HepG2 (cell line): ENCODE measurements at regions not wholly inside any gene's neighbourhood (a gene's known extent, or its start where the extent isn't known, plus 50 kb on each side); places are given as distances from the start of the nearest gene placed in this dataset.

Experiments
- ATAC-seq: fragments of 200-7000 bp; cut with Tn5 transposase; 3 replicates; pipeline ENCODE4 v1.9.1; 2020; ENCODE audit warnings: mild to moderate bottlenecking, moderate library complexity
- BruUV-seq: library from RNA; stranded (reverse); fragments of 400-500 nt; replicated peaks from 2 replicates; lab custom pipeline; 2021; lab: Mats Ljungman, UMichigan
- CTCF ChIA-PET: fragments of 300-600 bp; formaldehyde crosslinking; extraction: SDS; loops from one replicate; lab custom pipeline; 2021; ENCODE audit warnings: low total read pairs, inconsistent platforms, low intra/inter-chr PET ratio; lab: Yijun Ruan, JAX
- POLR2A ChIA-PET: fragments of 350-600 bp; sonication (Branson Sonifier 250); formaldehyde crosslinking; loops from one replicate; lab custom pipeline; 2020; ENCODE audit warnings: antibody characterized with exemption, inconsistent platforms; lab: Yijun Ruan, JAX
- DNase-seq: peaks from one replicate; pipeline ENCODE4 v3.0.0-alpha.2; 2015; ENCODE audit warnings: low spot score
- FAIRE-seq: peaks from 3 replicates; lab custom pipeline; 2011; peaks lifted over from hg19 to GRCh38; lab: Jason Lieb, UNC
- H2AFZ ChIP-seq: one replicate; pipeline ENCODE4 v1.6.1; 2011; ENCODE audit warnings: low read length, inconsistent platforms
- H3K27ac ChIP-seq: fragments of 300-600 bp; 3 replicates; pipeline ENCODE4 v1.8.0; 2011; ENCODE audit warnings: mixed run types, mild to moderate bottlenecking, mixed read lengths, low read length, inconsistent platforms; ENCODE audit not compliant: insufficient read depth; ENCODE audit errors: extremely low read length
- H3K27me3 ChIP-seq, 2 experiments: fragments of 200-600 bp in 1 of 2; 2 replicates in 1 of 2; 3 replicates in 1 of 2; pipeline versions ENCODE4 v1.6.0 to v1.8.0; 2011; ENCODE audit warnings: low read length in 2 of 2, mild to moderate bottlenecking in 2 of 2, moderate library complexity in 2 of 2, inconsistent platforms in 1 of 2; ENCODE audit not compliant: insufficient read depth in 2 of 2, control insufficient read depth in 1 of 2
- H3K36me3 ChIP-seq, 2 experiments: fragments of 200-600 bp in 1 of 2; replicated peaks in 1 of 2; 2 replicates in 1 of 2; 3 replicates in 1 of 2; pipeline versions ENCODE4 v1.5.1 to v1.8.0; 2011; ENCODE audit warnings: low read length in 2 of 2, inconsistent platforms in 1 of 2; ENCODE audit not compliant: insufficient read depth in 2 of 2, control insufficient read depth in 1 of 2
- H3K4me1 ChIP-seq: 2 replicates; pipeline ENCODE4 v1.5.1; 2012; ENCODE audit warnings: low read length, inconsistent platforms; ENCODE audit not compliant: insufficient read depth
- H3K4me2 ChIP-seq: 2 replicates; pipeline ENCODE4 v1.6.0; 2011; ENCODE audit warnings: low read depth, low read length, inconsistent platforms
- H3K4me3 ChIP-seq, 3 experiments: fragments of 200-600 bp in 1 of 3; sonication (generic), shearing (Covaris generic) in 1 of 3; replicated peaks in 1 of 3; 2 replicates each; pipeline ENCODE4 v1.5.1; 2011 to 2016; ENCODE audit warnings: low read length in 3 of 3, inconsistent platforms in 2 of 3, low read depth in 2 of 3, mild to moderate bottlenecking in 2 of 3, control low read depth in 1 of 3, mixed read lengths in 1 of 3; ENCODE audit not compliant: insufficient read depth in 1 of 3
- H3K79me2 ChIP-seq: one replicate; pipeline ENCODE4 v1.6.1; 2011; ENCODE audit warnings: low read length, inconsistent platforms; ENCODE audit not compliant: insufficient read depth
- H3K9ac ChIP-seq: 2 replicates; pipeline ENCODE4 v1.6.0; 2011; ENCODE audit warnings: mild to moderate bottlenecking, low read depth, low read length, inconsistent platforms; ENCODE audit not compliant: insufficient read depth
- H3K9me3 ChIP-seq: 2 replicates; pipeline ENCODE4 v1.5.1; 2012; ENCODE audit warnings: mild to moderate bottlenecking, low read length
- H4K20me1 ChIP-seq: 2 replicates; pipeline ENCODE4 v1.6.0; 2011; ENCODE audit warnings: inconsistent platforms, mild to moderate bottlenecking, low read length, moderate library complexity; ENCODE audit not compliant: insufficient read depth
- FIP1L1 ChIP-seq: fragments of 200-400 bp; formaldehyde crosslinking; IDR thresholded peaks from 2 replicates; pipeline ENCODE4 v1.6.1; 2018; ENCODE audit warnings: low read depth, mild to moderate bottlenecking, low read length, moderate library complexity, borderline replicate concordance; ENCODE audit not compliant: insufficient read depth
- HDAC2 ChIP-seq: sonication (generic); formaldehyde crosslinking; IDR thresholded peaks from 2 replicates; pipeline ENCODE4 v1.4.0; 2020; ENCODE audit warnings: missing genetic modification reagents
- HMGXB3 ChIP-seq: sonication (generic); formaldehyde crosslinking; IDR thresholded peaks from 2 replicates; pipeline ENCODE4 v1.4.0; 2020; ENCODE audit warnings: missing genetic modification reagents, borderline replicate concordance
- MEIS2 ChIP-seq: sonication (generic); formaldehyde crosslinking; IDR thresholded peaks from 2 replicates; pipeline ENCODE4 v1.9.0; 2021; ENCODE audit warnings: mild to moderate bottlenecking, missing genetic modification reagents
- NBN ChIP-seq: fragments of 450-650 bp; conservative IDR thresholded peaks from 2 replicates; pipeline ENCODE4 v1.6.1; 2017
- NFIC ChIP-seq: IDR thresholded peaks from 2 replicates; pipeline ENCODE4 v1.6.1; 2012; ENCODE audit warnings: mild to moderate bottlenecking, low read length, inconsistent platforms
- PTBP1 ChIP-seq: fragments of 200-400 bp; formaldehyde crosslinking; IDR thresholded peaks from 2 replicates; pipeline ENCODE4 v1.6.1; 2018; ENCODE audit warnings: low read length, low read depth; ENCODE audit not compliant: poor library complexity, severe bottlenecking
- RORA ChIP-seq: sonication (generic); formaldehyde crosslinking; IDR thresholded peaks from 2 replicates; pipeline ENCODE4 v1.5.0; 2020; ENCODE audit warnings: mild to moderate bottlenecking, missing genetic modification reagents, moderate library complexity
- SALL1 ChIP-seq: sonication (generic); formaldehyde crosslinking; IDR thresholded peaks from 2 replicates; pipeline ENCODE4 v1.8.0; 2022; ENCODE audit warnings: mild to moderate bottlenecking, missing genetic modification reagents
- SIN3B ChIP-seq: fragments of 150-350 bp; IDR thresholded peaks from 2 replicates; pipeline ENCODE4 v1.6.1; 2014; ENCODE audit warnings: low read length
- SRY ChIP-seq: sonication (generic); formaldehyde crosslinking; IDR thresholded peaks from 2 replicates; pipeline ENCODE4 v1.8.0; 2022; ENCODE audit warnings: mild to moderate bottlenecking, missing genetic modification reagents
- STAT5B ChIP-seq: sonication (generic); formaldehyde crosslinking; IDR thresholded peaks from 2 replicates; pipeline ENCODE4 v1.4.0; 2020; ENCODE audit warnings: missing genetic modification reagents
- THYN1 ChIP-seq: sonication (generic); formaldehyde crosslinking; IDR thresholded peaks from 2 replicates; pipeline ENCODE4 v1.8.1; 2023; ENCODE audit warnings: low read depth, mild to moderate bottlenecking, moderate library complexity, missing genetic modification reagents, borderline replicate concordance
- ZBTB14 ChIP-seq: sonication (generic); formaldehyde crosslinking; IDR thresholded peaks from 2 replicates; pipeline ENCODE4 v1.4.0; 2020; ENCODE audit warnings: missing genetic modification reagents
- ZNF224 ChIP-seq: sonication (generic); formaldehyde crosslinking; IDR thresholded peaks from 2 replicates; pipeline ENCODE4 v1.5.0; 2020; ENCODE audit warnings: mild to moderate bottlenecking, missing genetic modification reagents
- ZNF234 ChIP-seq: sonication (generic); formaldehyde crosslinking; conservative IDR thresholded peaks from 2 replicates; pipeline ENCODE4 v1.5.1; 2020; ENCODE audit warnings: mild to moderate bottlenecking, missing genetic modification reagents
- ZNF430 ChIP-seq: sonication (generic); formaldehyde crosslinking; IDR thresholded peaks from 2 replicates; pipeline ENCODE4 v1.9.0; 2021; ENCODE audit warnings: mild to moderate bottlenecking, missing genetic modification reagents
- ZNF468 ChIP-seq: sonication (generic); formaldehyde crosslinking; IDR thresholded peaks from 2 replicates; pipeline ENCODE4 v1.8.0; 2022; ENCODE audit warnings: mild to moderate bottlenecking, moderate library complexity, missing genetic modification reagents
- ZNF597 ChIP-seq: sonication (generic); formaldehyde crosslinking; IDR thresholded peaks from 2 replicates; pipeline ENCODE4 v1.5.0; 2020; ENCODE audit warnings: missing genetic modification reagents
- WGBS: methylation state at CpG from one replicate; pipeline ENCODE4 v1.1.6; 2017; ENCODE audit warnings: low lambda C conversion rate; 5-methylcytosine and 5-hydroxymethylcytosine counted together
- in situ Hi-C: cut with HindIII; loops from 2 replicates; pipeline ENCODE4 v1.10.0; 2017; ENCODE audit warnings: low pct_unique_long_range_greater_than_20kb; ENCODE audit not compliant: extremely low pct_ligation_motif_present
- intact Hi-C: fragments of 100-400 bp; cut with micrococcal nuclease; formaldehyde crosslinking; loops from one replicate; pipeline ENCODE4 v1.10.0; 2022; ENCODE audit not compliant: unreplicated experiment

GRCh38 chr22:46033256-46034200 is 56.6 kb upstream of the WNT7B start:
- POLR2A ChIA-PET = interaction anchor here (0.7 kb wide), 1 partner anchor 136 kb away, joined by 3 read pairs; no protein-coding TSS in a partner anchor
- Histone ChIP-seq H3K4me2 (no peak overlapping the region), H3K9me3 (no peaks in the 10 kb centered on the region), H3K79me2 (no peaks in the 10 kb centered on the region), H4K20me1 (no peaks in the 10 kb centered on the region), H2AFZ (no peak overlapping the region), H3K27ac (no peak overlapping the region), H3K4me1 (peaks cover 54% of the 10 kb centered on the region), H3K27me3 (peaks cover 0 to 12% of the 10 kb centered on the region in 2 experiments; a peak in 3 of 5 replicates), H3K4me3 (no peak overlapping the region), H3K9ac (no peak overlapping the region), H3K36me3 (no peaks in the 10 kb centered on the region)
- FAIRE-seq = no peak
- intact Hi-C loops (no loop called here), in situ Hi-C loops (no loop called here)
- ATAC-seq = no peak
- no peak for TF ChIP-seq ZBTB14 (CRISPR knock-in tag)
- no peak for TF ChIP-seq ZNF468 (CRISPR knock-in tag)
- TF ChIP-seq NFIC = no peak
- TF ChIP-seq ZNF234 (CRISPR knock-in tag) = no peak
- no peak for TF ChIP-seq THYN1 (CRISPR knock-in tag)
- no peak for TF ChIP-seq ZNF597 (CRISPR knock-in tag)
- no peak for TF ChIP-seq SIN3B
- no peak for TF ChIP-seq ZNF430 (CRISPR knock-in tag)
- TF ChIP-seq SRY (CRISPR knock-in tag) = no peak
- TF ChIP-seq ZNF224 (CRISPR knock-in tag) = no peak
- TF ChIP-seq HDAC2 (CRISPR knock-in tag) = no peak
- TF ChIP-seq SALL1 (CRISPR knock-in tag) = no peak
- TF ChIP-seq FIP1L1 = no peak
- TF ChIP-seq STAT5B (CRISPR knock-in tag) = no peak
- TF ChIP-seq PTBP1 = no peak
- no peak for TF ChIP-seq NBN
- no peak for TF ChIP-seq HMGXB3 (CRISPR knock-in tag)
- no peak for TF ChIP-seq MEIS2 (CRISPR knock-in tag)
- no peak for TF ChIP-seq RORA (CRISPR knock-in tag)
- no peak for DNase-seq
- 70% methylated on average over 11 of the region's 11 CpGs for WGBS
- no TSS peak for BruUV-seq
- CTCF ChIA-PET = no interaction called here
